Ovary (tissue), 7 donors: ENCODE measurements at regions not wholly inside any gene's neighbourhood (a gene's known extent, or its start where the extent isn't known, plus 50 kb on each side); places are given as distances from the start of the nearest gene placed in this dataset.

Experiments used
- DNase-seq, 5 donors: peaks; one replicate each; pipeline ENCODE4 v3.0.0-alpha.2; 2019 to 2020
- H3K27ac ChIP-seq, 2 donors: fragments of 200-600 bp; one replicate each; pipeline versions ENCODE4 v1.5.1 to v1.8.0; 2019 to 2022
- H3K27me3 ChIP-seq: fragments of 200-600 bp; one replicate; pipeline ENCODE4 v1.8.0; 2022
- H3K36me3 ChIP-seq: fragments of 200-600 bp; sonication (generic); one replicate; pipeline ENCODE4 v1.5.1; 2019
- H3K4me1 ChIP-seq: one replicate; pipeline ENCODE4 v1.8.1; 2013; ENCODE audit warnings: mild to moderate bottlenecking, moderate library complexity; ENCODE audit not compliant: insufficient read depth
- H3K4me3 ChIP-seq: fragments of 200-600 bp; sonication (generic); one replicate; pipeline ENCODE4 v1.5.1; 2017
- H3K9me3 ChIP-seq, 2 donors: fragments of 200-600 bp in 1 of 2; sonication (generic) in 1 of 2; one replicate each; pipeline versions ENCODE4 v1.5.1 to v1.8.1; 2013 to 2019; ENCODE audit warnings: mild to moderate bottlenecking in 1 of 2, moderate library complexity in 1 of 2
- EP300 ChIP-seq: sonication (generic); formaldehyde crosslinking; IDR thresholded peaks from one replicate; pipeline ENCODE4 v1.6.1; 2017; ENCODE audit warnings: antibody characterized with exemption
- POLR2A ChIP-seq: fragments of 450-650 bp; IDR thresholded peaks from one replicate; pipeline ENCODE4 v1.6.1; 2017; ENCODE audit warnings: antibody characterized with exemption, mild to moderate bottlenecking, moderate library complexity
- WGBS, 3 donors: extraction: QIAGEN DNeasy Blood & Tissue Kit in 1 of 3; methylation state at CpG; one replicate each; pipeline versions ENCODE4 v1.1.5 to v1.1.7; 2013 to 2017; 5-methylcytosine and 5-hydroxymethylcytosine counted together
- intact Hi-C, 4 donors: fragments of 100-400 bp; cut with DNase I; formaldehyde crosslinking; loops; one replicate each; pipeline versions ENCODE4 v1.11.0 to v1.15.1; 2022 to 2023
- TF ChIP-seq, protein P1 (sequence below), 3 donors: fragments of 450-650 bp in 2 of 3; fragments of 200-600 bp in 1 of 3; IDR thresholded peaks; one replicate each; pipeline versions ENCODE4 v1.5.1 to v1.8.0; 2016 to 2022; ENCODE audit warnings: antibody characterized with exemption in 3 of 3, mild to moderate bottlenecking in 1 of 3
- donor health status: DM: no; HTN: no; CAD: no; lungs with moderate emphysema.
- donor health status: DM: no; HTN: no; CAD: no.
- donor health status: Bipolar disorder and iron deficiency.
- donor health status: DM: no; HTN: no; CAD: no.
- donor health status: DM: yes; HTN: yes; CAD: no.

DNA sequence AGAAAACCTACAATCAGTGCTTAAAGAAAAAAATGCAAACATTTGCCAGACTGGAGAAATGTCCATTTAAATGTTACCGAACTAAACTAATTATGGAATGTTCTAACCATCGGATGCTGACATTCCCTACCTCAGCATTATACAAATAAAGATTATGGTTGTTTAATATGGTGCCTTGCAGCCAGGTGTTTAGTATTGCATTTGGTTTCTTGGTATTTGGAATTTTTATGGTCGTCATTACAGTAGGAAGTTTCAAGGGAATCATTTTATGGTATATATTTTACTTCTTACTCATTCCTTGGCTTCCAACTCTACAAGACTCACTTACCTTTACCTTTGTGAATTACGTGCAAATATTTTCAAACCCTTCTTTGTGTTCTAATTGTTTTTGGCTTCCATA lies 103.1 kb upstream of the PNPLA4 start:
- no peaks in the 10 kb centered on the region for H3K9me3 ChIP-seq
- H3K36me3 ChIP-seq, result no peaks in the 10 kb centered on the region
- no peaks in the 10 kb centered on the region for H3K4me1 ChIP-seq
- intact Hi-C loops, result no loop called here
- no peak overlapping the region for H3K27ac ChIP-seq
- H3K27me3 ChIP-seq, result no peaks in the 10 kb centered on the region
- WGBS, 3 donors, result 52 to 67% (median 64%) methylated on average over 4 of the region's 4 CpGs
- TF ChIP-seq EP300, result no peak
- TF ChIP-seq, protein P1, sequence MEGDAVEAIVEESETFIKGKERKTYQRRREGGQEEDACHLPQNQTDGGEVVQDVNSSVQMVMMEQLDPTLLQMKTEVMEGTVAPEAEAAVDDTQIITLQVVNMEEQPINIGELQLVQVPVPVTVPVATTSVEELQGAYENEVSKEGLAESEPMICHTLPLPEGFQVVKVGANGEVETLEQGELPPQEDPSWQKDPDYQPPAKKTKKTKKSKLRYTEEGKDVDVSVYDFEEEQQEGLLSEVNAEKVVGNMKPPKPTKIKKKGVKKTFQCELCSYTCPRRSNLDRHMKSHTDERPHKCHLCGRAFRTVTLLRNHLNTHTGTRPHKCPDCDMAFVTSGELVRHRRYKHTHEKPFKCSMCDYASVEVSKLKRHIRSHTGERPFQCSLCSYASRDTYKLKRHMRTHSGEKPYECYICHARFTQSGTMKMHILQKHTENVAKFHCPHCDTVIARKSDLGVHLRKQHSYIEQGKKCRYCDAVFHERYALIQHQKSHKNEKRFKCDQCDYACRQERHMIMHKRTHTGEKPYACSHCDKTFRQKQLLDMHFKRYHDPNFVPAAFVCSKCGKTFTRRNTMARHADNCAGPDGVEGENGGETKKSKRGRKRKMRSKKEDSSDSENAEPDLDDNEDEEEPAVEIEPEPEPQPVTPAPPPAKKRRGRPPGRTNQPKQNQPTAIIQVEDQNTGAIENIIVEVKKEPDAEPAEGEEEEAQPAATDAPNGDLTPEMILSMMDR (IDR thresholded peaks at IDR 0.05), result no peak
- TF ChIP-seq POLR2A, result no peak
- no peak for DNase-seq
- H3K4me3 ChIP-seq, result no peak overlapping the region

DNA sequence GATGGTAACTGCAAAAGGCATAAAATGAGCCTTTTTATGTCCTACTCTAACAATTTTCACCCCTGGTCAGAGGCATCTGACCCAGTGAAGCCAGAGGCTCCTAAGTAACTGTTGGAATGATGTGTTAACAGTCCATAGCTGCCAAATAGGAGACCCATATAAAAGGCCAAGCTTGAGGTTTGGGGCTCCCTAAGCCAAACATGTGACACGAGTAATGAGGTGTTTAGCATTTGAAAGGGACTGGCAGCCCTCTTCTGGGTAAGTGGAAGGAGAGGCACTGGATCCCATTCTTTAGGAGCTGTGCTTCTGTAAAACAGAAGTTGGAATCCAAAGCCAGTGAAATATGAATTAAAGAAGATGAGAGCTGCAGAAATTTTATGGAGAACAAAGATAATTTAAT lies 100.6 kb upstream of the PNPLA4 start:
- Histone ChIP-seq H3K27ac (no peak overlapping the region), H3K27me3 (no peaks in the 10 kb centered on the region), H3K4me3 (no peak overlapping the region), H3K9me3 (no peaks in the 10 kb centered on the region), H3K36me3 (no peaks in the 10 kb centered on the region), H3K4me1 (no peaks in the 10 kb centered on the region)
- WGBS, 3 donors, result 25 to 46% (median 43%) methylated on average over 1 of the region's 1 CpG
- intact Hi-C loops, result no loop called here
- TF ChIP-seq, protein P1 (IDR thresholded peaks at IDR 0.05), result no peak
- no peak for DNase-seq

DNA sequence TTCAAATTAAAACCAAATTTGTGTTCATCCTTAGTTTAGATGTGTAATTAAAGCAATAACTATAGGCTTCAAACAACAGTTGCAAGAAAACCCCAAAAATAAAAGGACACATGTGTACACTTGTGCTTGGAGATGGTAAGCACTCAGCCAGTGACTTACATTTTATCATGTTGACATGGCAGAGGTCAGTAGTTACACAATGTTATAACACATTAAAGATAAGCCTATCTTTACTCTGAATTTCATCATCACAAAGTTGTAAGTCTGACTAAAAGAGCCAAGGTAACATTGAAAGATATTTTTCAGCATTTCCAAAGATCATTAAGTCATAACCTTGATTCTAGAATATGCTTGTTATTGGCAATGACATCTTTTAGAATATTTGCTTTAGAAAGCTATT lies 98.5 kb upstream of the PNPLA4 start:
- Histone ChIP-seq H3K4me1 (no peaks in the 10 kb centered on the region), H3K27ac (no peak overlapping the region), H3K9me3 (no peaks in the 10 kb centered on the region), H3K36me3 (no peaks in the 10 kb centered on the region), H3K27me3 (no peaks in the 10 kb centered on the region), H3K4me3 (no peak overlapping the region)
- intact Hi-C loops, result no loop called here
- DNase-seq, result no peak
- TF ChIP-seq, protein P1 (IDR thresholded peaks at IDR 0.05), result no peak
- TF ChIP-seq POLR2A, result no peak
- no peak for TF ChIP-seq EP300

DNA sequence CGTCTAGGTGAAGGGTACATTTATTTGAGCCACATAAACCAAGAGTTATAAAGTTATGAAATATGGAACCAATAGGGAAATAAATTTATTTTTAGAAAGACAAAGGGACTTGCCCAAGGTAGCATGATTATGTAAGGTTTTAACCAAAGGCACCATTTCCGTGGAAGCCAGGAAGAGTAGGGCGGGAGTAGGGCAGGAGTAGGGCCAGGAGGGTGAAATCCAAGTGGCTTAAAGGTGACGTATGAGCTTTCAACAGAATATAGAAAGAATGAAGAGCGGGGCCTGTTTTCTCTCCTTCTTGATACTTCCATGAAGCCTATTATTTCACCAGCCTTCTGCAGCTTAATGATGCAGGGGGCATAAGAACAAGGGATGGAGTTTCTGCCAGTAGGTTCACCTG lies 91.7 kb upstream of the PNPLA4 start:
- TF ChIP-seq EP300, result no peak
- TF ChIP-seq POLR2A, result no peak
- TF ChIP-seq, protein P1 (IDR thresholded peaks at IDR 0.05), result no peak
- Histone ChIP-seq H3K9me3 (no peaks in the 10 kb centered on the region), H3K36me3 (no peaks in the 10 kb centered on the region), H3K27ac (no peak overlapping the region), H3K27me3 (no peaks in the 10 kb centered on the region), H3K4me3 (no peak overlapping the region), H3K4me1 (no peaks in the 10 kb centered on the region)
- no peak for DNase-seq
- 89 to 95% (median 94%) methylated on average over 5 of the region's 5 CpGs for WGBS, 3 donors
- intact Hi-C loops, result no loop called here

DNA sequence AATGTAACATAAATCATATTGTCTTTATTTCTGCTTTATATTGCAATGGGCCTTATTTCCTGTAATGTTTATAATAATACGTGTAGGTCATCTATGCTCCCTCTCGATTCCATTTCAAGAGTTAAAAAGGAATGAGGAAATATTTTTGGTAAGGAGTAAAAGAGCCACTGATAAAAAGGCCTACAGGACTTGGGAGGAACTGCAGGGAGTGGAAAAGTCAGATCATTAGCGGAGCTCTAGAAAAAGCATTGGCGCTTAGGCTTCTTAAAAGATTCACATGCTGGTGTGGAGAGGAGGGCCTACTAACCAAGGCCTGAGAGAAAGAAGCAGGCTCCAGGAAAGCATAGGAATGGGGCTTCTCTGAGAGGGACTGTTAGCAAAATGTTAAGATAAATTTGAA lies 82.9 kb upstream of the PNPLA4 start:
- Histone ChIP-seq H3K9me3 (no peaks in the 10 kb centered on the region), H3K4me3 (no peak overlapping the region), H3K27ac (no peak overlapping the region), H3K27me3 (no peaks in the 10 kb centered on the region), H3K36me3 (no peaks in the 10 kb centered on the region), H3K4me1 (no peaks in the 10 kb centered on the region)
- intact Hi-C loops, result no loop called here
- TF ChIP-seq, protein P1 (IDR thresholded peaks at IDR 0.05), result no peak
- DNase-seq, result no peak
- 71 to 77% (median 73%) methylated on average over 4 of the region's 4 CpGs for WGBS, 3 donors
